HEK293T (cell line): ENCODE measurements at regions not wholly inside any gene's neighbourhood (a gene's known extent, or its start where the extent isn't known, plus 50 kb on each side); places are given as distances from the start of the nearest gene placed in this dataset.

ENCODE experiments used
- CTCF ChIA-PET: fragments of 350-600 bp; formaldehyde crosslinking; extraction: SDS; loops from one replicate; lab custom pipeline; 2021; ENCODE audit warnings: antibody characterized with exemption, inconsistent platforms; lab: Yijun Ruan, JAX
- POLR2A ChIA-PET: fragments of 350-600 bp; formaldehyde crosslinking; extraction: SDS; loops from one replicate; lab custom pipeline; 2020; ENCODE audit warnings: antibody characterized with exemption, inconsistent platforms; lab: Yijun Ruan, JAX
- DNase-seq: peaks from one replicate; pipeline ENCODE4 v3.0.0; 2012; ENCODE audit warnings: mixed read lengths; ENCODE audit errors: extremely low spot score
- ARNT ChIP-seq: fragments of 450-650 bp; IDR thresholded peaks from 2 replicates; pipeline ENCODE4 v1.6.1; 2017; ENCODE audit warnings: mild to moderate bottlenecking
- BHLHE40 ChIP-seq: fragments of 450-650 bp; IDR thresholded peaks from 2 replicates; pipeline ENCODE4 v1.6.1; 2016; ENCODE audit warnings: mild to moderate bottlenecking, moderate library complexity, borderline replicate concordance
- CTBP1 ChIP-seq: fragments of 450-650 bp; IDR thresholded peaks from 2 replicates; pipeline ENCODE4 v1.6.1; 2016; ENCODE audit warnings: borderline replicate concordance
- ELF4 ChIP-seq: fragments of 450-650 bp; IDR thresholded peaks from 2 replicates; pipeline ENCODE4 v1.6.1; 2017; ENCODE audit warnings: antibody characterized with exemption
- FOXA1 ChIP-seq: fragments of 450-650 bp; IDR thresholded peaks from 2 replicates; pipeline ENCODE4 v1.6.1; 2016; ENCODE audit warnings: mild to moderate bottlenecking
- FOXK2 ChIP-seq: fragments of 450-650 bp; IDR thresholded peaks from 2 replicates; pipeline ENCODE4 v1.6.1; 2016; ENCODE audit warnings: mild to moderate bottlenecking
- FOXM1 ChIP-seq: fragments of 450-650 bp; IDR thresholded peaks from 2 replicates; pipeline ENCODE4 v1.6.1; 2017; ENCODE audit warnings: mild to moderate bottlenecking, borderline replicate concordance
- HDGF ChIP-seq: fragments of 450-650 bp; IDR thresholded peaks from 2 replicates; pipeline ENCODE4 v1.6.1; 2017; ENCODE audit warnings: antibody characterized with exemption, borderline replicate concordance
- L3MBTL2 ChIP-seq: fragments of 450-650 bp; conservative IDR thresholded peaks from 2 replicates; pipeline ENCODE4 v1.6.1; 2016; ENCODE audit warnings: mild to moderate bottlenecking
- LEF1 ChIP-seq: fragments of 450-650 bp; IDR thresholded peaks from 2 replicates; pipeline ENCODE4 v1.6.1; 2017; ENCODE audit warnings: mild to moderate bottlenecking, borderline replicate concordance
- NFRKB ChIP-seq: fragments of 450-650 bp; IDR thresholded peaks from 2 replicates; pipeline ENCODE4 v1.6.1; 2016; ENCODE audit warnings: mild to moderate bottlenecking, moderate library complexity
- SP1 ChIP-seq: fragments of 450-650 bp; IDR thresholded peaks from 2 replicates; pipeline ENCODE4 v1.6.1; 2017
- SUZ12 ChIP-seq: fragments of 450-650 bp; IDR thresholded peaks from 2 replicates; pipeline ENCODE4 v1.6.1; 2016; ENCODE audit warnings: mild to moderate bottlenecking
- TARDBP ChIP-seq: fragments of 450-650 bp; IDR thresholded peaks from 2 replicates; pipeline ENCODE4 v1.6.1; 2016
- ZNF384 ChIP-seq: fragments of 450-650 bp; IDR thresholded peaks from 2 replicates; pipeline ENCODE4 v1.6.1; 2016
- TF ChIP-seq, protein P1 (sequence below): fragments of 450-650 bp; IDR thresholded peaks from 2 replicates; pipeline ENCODE4 v1.6.1; 2016

DNA sequence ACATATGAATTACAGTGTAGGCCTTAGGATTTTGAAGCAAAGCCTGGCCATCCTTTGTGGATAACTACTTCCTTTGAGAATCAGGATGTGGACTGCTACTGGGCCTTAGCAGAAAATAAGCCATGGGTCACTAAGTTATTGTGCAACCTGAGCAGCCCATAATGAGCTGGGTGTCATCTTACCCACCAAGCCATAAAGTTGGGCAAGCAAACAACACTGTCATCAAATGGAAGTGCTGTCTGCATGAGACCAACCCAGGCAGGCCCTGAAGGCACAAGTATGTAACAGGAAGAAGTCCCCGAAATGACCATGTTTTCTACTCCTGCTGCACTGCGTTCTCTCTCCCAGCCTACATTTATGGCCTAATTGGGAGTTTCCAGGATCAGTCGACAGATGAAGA, 205.6 kb upstream of the GGTLC1 start:
- CTCF ChIA-PET: no interaction called here

DNA sequence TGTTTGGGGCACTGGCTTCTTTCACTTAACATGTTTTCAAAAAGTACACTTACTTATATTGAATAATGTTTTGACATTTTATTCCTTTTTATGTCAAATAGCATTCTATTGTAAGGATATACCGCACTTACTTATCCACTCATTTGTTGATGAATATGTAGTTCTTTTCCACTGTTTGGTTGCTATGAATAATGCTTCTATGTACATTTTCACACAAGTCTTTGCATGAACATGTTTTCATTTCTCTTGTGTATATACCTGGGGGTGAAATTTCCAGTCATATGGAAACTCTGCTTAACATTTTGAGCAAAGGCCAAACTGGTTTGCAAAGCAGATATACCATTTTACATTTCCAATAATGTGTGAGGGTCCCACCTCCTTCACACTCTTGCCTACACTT, 202.3 kb upstream of the GGTLC1 start:
- ChIA-PET POLR2A (no interaction called here), CTCF (no interaction called here)
- DNase-seq: no peak
- TF ChIP-seq L3MBTL2: no peak
- TF ChIP-seq LEF1: no peak
- TF ChIP-seq ZNF384: no peak
- no peak for TF ChIP-seq BHLHE40
- no peak for TF ChIP-seq FOXK2
- TF ChIP-seq NFRKB: no peak
- TF ChIP-seq ELF4: no peak
- TF ChIP-seq FOXA1: no peak
- TF ChIP-seq FOXM1: no peak
- no peak for TF ChIP-seq TARDBP
- TF ChIP-seq SUZ12: no peak
- no peak for TF ChIP-seq ARNT
- no peak for TF ChIP-seq CTBP1
- TF ChIP-seq HDGF: no peak
- TF ChIP-seq, protein P1, sequence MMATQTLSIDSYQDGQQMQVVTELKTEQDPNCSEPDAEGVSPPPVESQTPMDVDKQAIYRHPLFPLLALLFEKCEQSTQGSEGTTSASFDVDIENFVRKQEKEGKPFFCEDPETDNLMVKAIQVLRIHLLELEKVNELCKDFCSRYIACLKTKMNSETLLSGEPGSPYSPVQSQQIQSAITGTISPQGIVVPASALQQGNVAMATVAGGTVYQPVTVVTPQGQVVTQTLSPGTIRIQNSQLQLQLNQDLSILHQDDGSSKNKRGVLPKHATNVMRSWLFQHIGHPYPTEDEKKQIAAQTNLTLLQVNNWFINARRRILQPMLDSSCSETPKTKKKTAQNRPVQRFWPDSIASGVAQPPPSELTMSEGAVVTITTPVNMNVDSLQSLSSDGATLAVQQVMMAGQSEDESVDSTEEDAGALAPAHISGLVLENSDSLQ: no peak
- no peak for TF ChIP-seq SP1

More for the DNA sequence above, 205.6 kb upstream of the GGTLC1 start:
- TF ChIP-seq NFRKB (no peak), L3MBTL2 (no peak), TARDBP (no peak), BHLHE40 (no peak), FOXA1 (no peak), ELF4 (no peak), ZNF384 (no peak)
- POLR2A ChIA-PET: no interaction called here
- no peak for DNase-seq

DNA sequence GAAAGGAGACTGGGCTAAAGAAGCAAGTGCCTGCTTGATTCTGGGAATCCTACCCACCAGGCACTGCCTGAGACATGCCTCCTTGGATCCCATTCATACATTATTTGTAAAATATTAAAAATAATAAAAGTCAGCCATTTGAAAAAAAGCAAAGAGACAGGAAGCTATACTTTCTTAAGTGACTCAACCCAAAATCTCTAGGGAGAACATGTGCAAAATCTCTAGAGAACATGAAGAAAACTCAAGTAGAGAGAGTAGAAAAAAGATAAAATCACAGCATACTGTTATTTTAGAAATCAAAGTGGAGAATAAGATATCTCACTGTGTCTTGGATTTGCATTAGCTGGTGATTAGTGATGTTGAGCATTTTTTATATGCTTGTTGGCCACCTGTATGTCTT, 197.2 kb upstream of the GGTLC1 start:
- ChIA-PET POLR2A (no interaction called here), CTCF (no interaction called here)
- DNase-seq: no peak
- TF ChIP-seq NFRKB (no peak), BHLHE40 (no peak), FOXA1 (no peak), LEF1 (no peak), TARDBP (no peak), SUZ12 (no peak), ARNT (no peak), SP1 (no peak)

DNA sequence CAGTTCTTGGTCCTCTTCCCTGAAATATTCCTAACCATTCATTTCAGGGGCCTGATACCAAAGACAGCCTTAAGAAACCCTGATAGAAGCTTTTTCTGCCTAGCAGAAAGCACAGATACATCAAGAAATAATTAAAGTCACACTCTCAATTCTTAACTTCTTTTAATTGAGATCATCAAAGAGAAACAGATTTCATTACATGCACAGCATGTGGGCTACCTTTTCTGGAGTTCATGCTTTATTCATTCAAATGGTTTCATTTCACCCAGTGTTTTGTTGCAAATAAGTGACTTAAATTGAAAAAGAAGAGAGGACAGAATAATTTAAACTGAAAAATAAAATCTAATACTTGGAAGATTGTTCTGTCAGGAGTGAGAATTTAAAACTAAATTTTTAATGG, 192.6 kb upstream of the GGTLC1 start:
- no peak for DNase-seq
- no peak for TF ChIP-seq BHLHE40
- no peak for TF ChIP-seq SUZ12
- TF ChIP-seq ARNT: no peak
- no peak for TF ChIP-seq CTBP1
- TF ChIP-seq TARDBP: no peak
- TF ChIP-seq L3MBTL2: no peak
- TF ChIP-seq, protein P1: no peak
- no peak for TF ChIP-seq ELF4
- TF ChIP-seq FOXM1: no peak
- TF ChIP-seq FOXK2: no peak
- no peak for TF ChIP-seq SP1
- TF ChIP-seq HDGF: no peak
- no peak for TF ChIP-seq LEF1
- TF ChIP-seq ZNF384: no peak
- TF ChIP-seq NFRKB: no peak
- TF ChIP-seq FOXA1: no peak
- ChIA-PET CTCF (no interaction called here), POLR2A (no interaction called here)

DNA sequence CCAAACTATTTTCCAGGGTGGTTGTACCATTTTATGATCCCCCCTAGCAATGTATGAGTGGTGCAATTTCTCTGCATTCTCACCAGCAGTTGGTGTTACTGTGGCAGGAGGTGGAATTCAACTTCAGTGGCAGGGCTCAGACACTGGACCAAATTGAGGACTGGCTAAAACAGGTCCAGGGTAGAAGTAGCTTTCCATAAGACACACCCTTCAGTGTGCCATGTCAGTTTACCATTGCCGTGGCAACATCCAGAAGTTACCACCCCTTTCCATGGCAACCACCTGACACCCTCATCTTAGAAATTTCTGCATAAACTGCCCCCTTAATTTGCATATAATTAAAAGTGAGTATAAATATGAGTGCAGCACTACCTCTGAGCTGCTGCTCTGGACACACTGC, 180.7 kb upstream of the GGTLC1 start:
- ChIA-PET CTCF (no interaction called here), POLR2A (no interaction called here)
- TF ChIP-seq HDGF: no peak
- no peak for TF ChIP-seq ELF4
- TF ChIP-seq FOXK2: no peak
- TF ChIP-seq TARDBP: no peak
- no peak for TF ChIP-seq ZNF384

DNA sequence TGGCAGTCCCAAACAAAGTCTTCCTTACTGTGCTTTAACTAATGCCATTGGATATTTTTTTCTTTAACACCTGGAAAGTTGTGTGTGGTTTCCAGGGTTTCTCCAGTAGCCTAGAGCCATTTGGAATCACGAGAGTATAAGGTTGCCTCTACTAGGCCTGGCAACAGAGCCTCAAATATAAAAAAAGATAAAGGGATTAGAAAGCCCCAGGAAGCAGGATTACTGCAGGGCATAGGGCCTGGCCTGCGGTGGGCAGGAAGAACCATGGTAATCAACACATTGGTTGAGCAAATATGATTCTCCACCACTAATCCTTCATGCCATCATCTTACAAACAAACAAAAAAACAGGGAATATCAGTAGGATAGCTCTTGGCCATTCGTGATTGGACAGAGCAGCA, 177.8 kb upstream of the GGTLC1 start:
- no peak for DNase-seq
- TF ChIP-seq, protein P1: no peak
- TF ChIP-seq SUZ12: no peak
- TF ChIP-seq FOXA1: no peak
- TF ChIP-seq SP1: no peak
- TF ChIP-seq ELF4: no peak
- no peak for TF ChIP-seq HDGF
- no peak for TF ChIP-seq FOXM1
- TF ChIP-seq L3MBTL2: no peak
- no peak for TF ChIP-seq LEF1
- no peak for TF ChIP-seq BHLHE40
- TF ChIP-seq FOXK2: no peak
- no peak for TF ChIP-seq ARNT
- TF ChIP-seq NFRKB: no peak
- no peak for TF ChIP-seq CTBP1
- TF ChIP-seq TARDBP: no peak
- no peak for TF ChIP-seq ZNF384
- ChIA-PET POLR2A (no interaction called here), CTCF (no interaction called here)

More for the DNA sequence above, 180.7 kb upstream of the GGTLC1 start:
- DNase-seq: no peak
